Heart left ventricle (tissue), 16 donors: ENCODE measurements at regions not wholly inside any gene's neighbourhood (a gene's known extent, or its start where the extent isn't known, plus 50 kb on each side); places are given as distances from the start of the nearest gene placed in this dataset.

Source experiments
- ATAC-seq, 4 donors: fragments of 200-7000 bp; cut with Tn5 transposase; one replicate each; pipeline ENCODE4 v1.9.1; 2020 to 2022; ENCODE audit warnings: moderate library complexity in 4 of 4, mild to moderate bottlenecking in 3 of 4, moderate number of reproducible peaks in 1 of 4
- DNase-seq, 5 donors: peaks; one replicate each; pipeline ENCODE4 v3.0.0-alpha.2; 2020
- H3K27ac ChIP-seq, 12 donors: fragments of 200-600 bp; sonication (generic) in 4 of 12; one replicate each; pipeline versions ENCODE4 v1.5.0 to v1.8.0; 2016 to 2022; ENCODE audit warnings: mild to moderate bottlenecking in 2 of 12
- H3K27me3 ChIP-seq, 9 donors: fragments of 200-600 bp; sonication (generic) in 2 of 9; one replicate each; pipeline versions ENCODE4 v1.5.1 to v1.8.0; 2016 to 2022; ENCODE audit warnings: mild to moderate bottlenecking in 3 of 9
- H3K36me3 ChIP-seq, 9 donors: fragments of 200-600 bp; sonication (generic) in 2 of 9; one replicate each; pipeline versions ENCODE4 v1.5.0 to v1.8.0; 2018 to 2022; ENCODE audit warnings: mild to moderate bottlenecking in 2 of 9
- H3K4me1 ChIP-seq, 12 donors: fragments of 200-600 bp; sonication (generic) in 4 of 12; one replicate each; pipeline versions ENCODE4 v1.5.0 to v1.8.0; 2016 to 2022; ENCODE audit warnings: mild to moderate bottlenecking in 3 of 12
- H3K4me3 ChIP-seq, 12 donors: fragments of 200-600 bp; sonication (generic) in 4 of 12; one replicate each; pipeline versions ENCODE4 v1.5.0 to v1.8.0; 2017 to 2022; ENCODE audit warnings: mild to moderate bottlenecking in 9 of 12, moderate library complexity in 4 of 12
- H3K9me3 ChIP-seq, 12 donors: fragments of 200-600 bp; sonication (generic) in 4 of 12; one replicate each; pipeline versions ENCODE4 v1.5.0 to v1.8.0; 2016 to 2022; ENCODE audit warnings: mild to moderate bottlenecking in 1 of 12
- POLR2A ChIP-seq, 2 donors: fragments of 450-650 bp; IDR thresholded peaks; one replicate each; pipeline ENCODE4 v1.6.1; 2017; ENCODE audit warnings: antibody characterized with exemption in 2 of 2, mild to moderate bottlenecking in 2 of 2, moderate library complexity in 2 of 2
- WGBS, 4 donors: extraction: QIAGEN DNeasy Blood & Tissue Kit in 2 of 4; methylation state at CpG; one replicate each; pipeline versions ENCODE4 v1.1.5 to v1.1.7; 2013 to 2018; 5-methylcytosine and 5-hydroxymethylcytosine counted together
- intact Hi-C, 10 donors: fragments of 100-400 bp; cut with DNase I; formaldehyde crosslinking; loops; one replicate each; pipeline versions ENCODE4 v1.11.1 to v1.14.2; 2022
- TF ChIP-seq, protein P1 (sequence below), 12 donors: fragments of 200-600 bp; sonication (generic) in 4 of 12; IDR thresholded peaks; one replicate each; pipeline versions ENCODE4 v1.5.0 to v1.8.0; 2018 to 2022; ENCODE audit warnings: antibody characterized with exemption in 12 of 12, mild to moderate bottlenecking in 5 of 12
- donor health status: ischemic (EF 13 %, LVEDD 7.1; RV severe dilation, severe dysfunction).
- donor health status: healthy with polysubstance abuse.
- donor health status: DM: no; HTN: yes; CAD: no.
- donor health status: DM: no; HTN: no; CAD: no.
- donor health status: ischemic (EF 25% LVEDD 6.9; RV normal size, moderate dysfunction).
- donor health status: ischemic (EF 25% LVEDD 5.7; RV mildly dilated, moderate dysfunction).
- donor health status: healthy.
- donor health status: DM: yes; HTN: yes; CAD: no.
- donor health status: ischemic (EF 35%, LVEDD 5.7; RV mildly dilated, moderate dysfunction).
- donor health status: nonischemic (EF 11% LVEDD 7.7; RV severe dilation, severe dysfunction).
- donor health status: DM: yes; HTN: yes; CAD: no.
- donor health status: PGD.
- donor health status: ischemic (EF 29% LVEDD 5.4; RV normal size, mild dysfunction).
- donor health status: nonischemic (EF 23%, LVEDD 6.1; RV moderate dilation, normal function).

DNA sequence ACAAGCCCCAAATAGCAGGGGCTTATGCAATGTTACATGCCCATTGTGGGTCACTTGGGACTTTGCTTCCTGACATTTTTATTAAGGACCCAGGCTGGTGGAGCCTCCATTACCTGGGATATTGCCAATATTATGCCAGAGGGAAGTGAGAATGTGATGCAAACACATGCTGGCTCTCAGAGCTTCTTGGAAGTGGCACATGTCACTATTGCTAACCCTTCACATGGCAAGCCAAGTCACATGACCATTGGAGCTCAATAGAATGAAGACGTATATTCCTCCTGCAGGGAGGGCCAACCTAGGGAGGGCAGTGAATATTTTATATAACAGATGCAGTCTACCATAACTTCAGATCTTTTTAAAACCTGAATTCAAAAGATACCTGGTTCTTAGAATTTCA is 140.7 kb upstream of the ZFP64 start:
- peaks cover 0 to 10% (median 0%) of the 10 kb centered on the region in 9 donors for H3K27me3 ChIP-seq
- no peak for ATAC-seq
- TF ChIP-seq, protein P1, sequence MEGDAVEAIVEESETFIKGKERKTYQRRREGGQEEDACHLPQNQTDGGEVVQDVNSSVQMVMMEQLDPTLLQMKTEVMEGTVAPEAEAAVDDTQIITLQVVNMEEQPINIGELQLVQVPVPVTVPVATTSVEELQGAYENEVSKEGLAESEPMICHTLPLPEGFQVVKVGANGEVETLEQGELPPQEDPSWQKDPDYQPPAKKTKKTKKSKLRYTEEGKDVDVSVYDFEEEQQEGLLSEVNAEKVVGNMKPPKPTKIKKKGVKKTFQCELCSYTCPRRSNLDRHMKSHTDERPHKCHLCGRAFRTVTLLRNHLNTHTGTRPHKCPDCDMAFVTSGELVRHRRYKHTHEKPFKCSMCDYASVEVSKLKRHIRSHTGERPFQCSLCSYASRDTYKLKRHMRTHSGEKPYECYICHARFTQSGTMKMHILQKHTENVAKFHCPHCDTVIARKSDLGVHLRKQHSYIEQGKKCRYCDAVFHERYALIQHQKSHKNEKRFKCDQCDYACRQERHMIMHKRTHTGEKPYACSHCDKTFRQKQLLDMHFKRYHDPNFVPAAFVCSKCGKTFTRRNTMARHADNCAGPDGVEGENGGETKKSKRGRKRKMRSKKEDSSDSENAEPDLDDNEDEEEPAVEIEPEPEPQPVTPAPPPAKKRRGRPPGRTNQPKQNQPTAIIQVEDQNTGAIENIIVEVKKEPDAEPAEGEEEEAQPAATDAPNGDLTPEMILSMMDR (IDR thresholded peaks at IDR 0.05): no peak
- no peak for TF ChIP-seq POLR2A (IDR thresholded peaks at IDR 0.05)
- no peaks in the 10 kb centered on the region for H3K36me3 ChIP-seq
- intact Hi-C loops: loop anchor here in 1 of 10 donors (10.0 kb wide), 1 partner anchor 63 kb away; no protein-coding TSS in a partner anchor
- H3K9me3 ChIP-seq: no peaks in the 10 kb centered on the region
- no peak overlapping the region for H3K27ac ChIP-seq
- DNase-seq: no peak
- 69 to 91% (median 80%) methylated on average over 1 of the region's 1 CpG for WGBS, 4 donors
- no peaks in the 10 kb centered on the region for H3K4me1 ChIP-seq
- no peak overlapping the region for H3K4me3 ChIP-seq

DNA sequence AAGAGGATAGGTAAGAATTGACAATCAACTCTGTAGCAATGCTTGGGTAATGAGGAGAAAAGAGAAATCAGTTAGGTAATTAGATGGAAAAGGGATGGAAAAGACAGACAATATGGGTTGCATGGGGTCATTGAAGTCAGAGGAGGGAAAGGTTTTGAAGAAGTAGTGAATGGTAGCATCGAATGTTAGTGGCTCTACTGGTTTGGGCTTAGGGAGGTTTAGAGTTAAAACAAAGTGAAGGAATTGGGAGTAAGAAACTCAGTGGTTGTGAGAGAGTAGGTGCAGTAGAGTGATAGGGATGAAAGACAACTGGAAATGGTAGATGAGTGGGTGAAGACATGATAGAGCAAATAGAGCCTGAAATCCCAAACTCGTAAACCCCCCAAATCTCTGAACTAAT is 140.1 kb upstream of the ZFP64 start:
- Histone ChIP-seq H3K36me3 (no peaks in the 10 kb centered on the region), H3K4me3 (no peak overlapping the region), H3K27ac (no peak overlapping the region), H3K9me3 (no peaks in the 10 kb centered on the region), H3K4me1 (no peaks in the 10 kb centered on the region), H3K27me3 (peaks cover 0 to 10% (median 0%) of the 10 kb centered on the region in 9 donors)
- TF ChIP-seq, protein P1 (IDR thresholded peaks at IDR 0.05): no peak
- no peak for TF ChIP-seq POLR2A (IDR thresholded peaks at IDR 0.05)
- no peak for DNase-seq
- ATAC-seq: no peak
- intact Hi-C loops: loop anchor here in 1 of 10 donors (10.0 kb wide), 1 partner anchor 63 kb away; no protein-coding TSS in a partner anchor
- WGBS, 4 donors: 86 to 95% (median 94%) methylated on average over 2 of the region's 2 CpGs

DNA sequence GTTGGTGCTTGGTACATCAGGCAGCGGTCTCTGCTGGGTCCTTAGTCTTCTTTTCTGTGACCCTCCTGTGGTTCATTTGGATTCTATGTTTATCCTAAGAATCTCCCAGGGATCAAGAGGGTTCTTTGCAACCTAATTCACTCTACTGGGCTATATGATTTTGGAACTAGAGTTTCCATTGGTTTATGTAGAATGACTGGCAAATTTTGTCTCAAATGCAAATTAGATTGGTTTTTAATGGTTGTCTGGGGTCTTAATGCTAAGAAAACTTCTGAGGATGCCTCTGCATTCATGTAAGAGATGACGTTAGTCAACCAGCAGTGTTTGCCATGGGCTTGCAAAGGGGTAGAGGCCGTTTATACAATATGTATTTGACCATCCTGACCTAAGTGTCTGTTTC is 129.8 kb upstream of the ZFP64 start:
- H3K27ac ChIP-seq: no peak overlapping the region
- intact Hi-C loops: no loop called here
- H3K4me3 ChIP-seq: no peak overlapping the region
- H3K36me3 ChIP-seq: no peaks in the 10 kb centered on the region
- peaks cover 0 to 11% (median 0%) of the 10 kb centered on the region in 9 donors for H3K27me3 ChIP-seq
- TF ChIP-seq POLR2A (IDR thresholded peaks at IDR 0.05): no peak
- TF ChIP-seq, protein P1 (IDR thresholded peaks at IDR 0.05): no peak
- ATAC-seq (no peak), DNase-seq (no peak)
- no peaks in the 10 kb centered on the region for H3K4me1 ChIP-seq
- peaks cover 0 to 4% (median 0%) of the 10 kb centered on the region in 12 donors for H3K9me3 ChIP-seq
- 78 to 86% (median 83%) methylated on average over 3 of the region's 3 CpGs for WGBS, 4 donors

DNA sequence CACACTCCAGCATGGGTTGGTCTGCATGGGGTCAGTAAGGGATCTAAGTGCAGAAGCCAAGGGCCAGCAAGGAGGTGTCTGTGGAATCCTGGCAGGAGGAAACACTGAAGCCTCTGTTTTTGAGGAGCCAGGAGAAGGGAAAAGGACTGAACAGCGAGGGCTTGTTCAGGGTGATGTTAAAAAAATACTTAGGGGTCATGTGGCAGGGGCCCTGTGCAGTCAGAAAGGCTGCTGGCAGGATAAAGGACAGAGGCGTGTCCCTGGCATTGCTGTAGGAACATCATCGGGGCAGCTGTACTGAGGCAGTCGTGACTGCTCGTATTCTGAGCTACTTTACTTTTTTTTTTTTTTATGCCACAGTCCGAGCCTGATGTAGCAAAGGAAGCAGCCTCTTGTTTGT is 127.1 kb upstream of the ZFP64 start:
- Histone ChIP-seq H3K36me3 (no peaks in the 10 kb centered on the region), H3K4me1 (peaks cover 0 to under 1% (median 0%) of the 10 kb centered on the region in 12 donors), H3K27me3 (peaks cover 0 to 11% (median 0%) of the 10 kb centered on the region in 9 donors), H3K4me3 (no peak overlapping the region), H3K9me3 (peaks cover 0 to 4% (median 0%) of the 10 kb centered on the region in 12 donors), H3K27ac (no peak overlapping the region)
- no peak for TF ChIP-seq POLR2A (IDR thresholded peaks at IDR 0.05)
- TF ChIP-seq, protein P1 (IDR thresholded peaks at IDR 0.05): no peak
- intact Hi-C loops: loop anchor here in 4 of 10 donors (10.0 kb wide), 3 partner anchors 896 to 1626 kb away; no protein-coding TSS in a partner anchor
- no peak for DNase-seq
- ATAC-seq: no peak
- WGBS, 4 donors: 44 to 72% (median 59%) methylated on average over 6 of the region's 6 CpGs
